Kidney (tissue), 13 donors: ENCODE measurements at regions not wholly inside any gene's neighbourhood (a gene's known extent, or its start where the extent isn't known, plus 50 kb on each side); places are given as distances from the start of the nearest gene placed in this dataset.

Source experiments
- DNase-seq, 5 donors: peaks; one replicate each; pipeline ENCODE4 v3.0.0-alpha.2; 2013 to 2020
- FAIRE-seq: peaks from 2 replicates; lab custom pipeline; 2012; peaks lifted over from hg19 to GRCh38; lab: Jason Lieb, UNC
- H3K27ac ChIP-seq, 2 donors: one replicate each; pipeline ENCODE4 v1.7.0; 2013; ENCODE audit warnings: low read depth in 2 of 2, low read length in 2 of 2, inconsistent platforms in 1 of 2
- H3K27me3 ChIP-seq: one replicate; pipeline ENCODE4 v1.7.1; 2013; ENCODE audit warnings: low read length, inconsistent platforms; ENCODE audit not compliant: control insufficient read depth, insufficient read depth
- H3K36me3 ChIP-seq, 3 donors: one replicate each; pipeline versions ENCODE4 v1.7.0 to v1.7.1; 2013; ENCODE audit warnings: low read length in 3 of 3, control low read depth in 1 of 3, inconsistent platforms in 1 of 3; ENCODE audit not compliant: insufficient read depth in 3 of 3, control insufficient read depth in 2 of 3
- H3K4me1 ChIP-seq, 3 donors: one replicate each; pipeline versions ENCODE4 v1.7.0 to v1.7.1; 2013; ENCODE audit warnings: low read length in 3 of 3, inconsistent platforms in 1 of 3, low read depth in 1 of 3; ENCODE audit not compliant: control insufficient read depth in 2 of 3, insufficient read depth in 2 of 3
- H3K4me3 ChIP-seq, 3 donors: one replicate each; pipeline versions ENCODE4 v1.7.0 to v1.8.1; 2013; ENCODE audit warnings: low read length in 3 of 3, control low read depth in 1 of 3, inconsistent platforms in 1 of 3
- H3K9ac ChIP-seq, 3 donors: one replicate each; pipeline versions ENCODE4 v1.7.0 to v1.7.1; 2013; ENCODE audit warnings: low read length in 3 of 3, control low read depth in 1 of 3, inconsistent platforms in 1 of 3
- H3K9me3 ChIP-seq, 3 donors: one replicate each; pipeline versions ENCODE4 v1.7.0 to v1.7.1; 2013; ENCODE audit warnings: low read length in 3 of 3, control low read depth in 1 of 3, inconsistent platforms in 1 of 3; ENCODE audit not compliant: control insufficient read depth in 2 of 3, insufficient read depth in 1 of 3
- CTCF ChIP-seq: IDR thresholded peaks from 3 replicates; pipeline ENCODE4 v1.5.1; 2012; ENCODE audit warnings: mild to moderate bottlenecking, moderate library complexity, borderline replicate concordance; ENCODE audit not compliant: insufficient read depth; ENCODE audit errors: extremely low read depth
- intact Hi-C: fragments of 100-400 bp; cut with DNase I; formaldehyde crosslinking; loops from one replicate; pipeline ENCODE4 v1.11.1; 2022
- donor health status: control.
- donor health status: control.
- donor health status: control.
- donor health status: control.
- donor health status: control.
- donor health status: DM: yes; HTN: yes; CAD: no.
- donor health status: Normal renal cell carcinoma (clear cell type).

DNA sequence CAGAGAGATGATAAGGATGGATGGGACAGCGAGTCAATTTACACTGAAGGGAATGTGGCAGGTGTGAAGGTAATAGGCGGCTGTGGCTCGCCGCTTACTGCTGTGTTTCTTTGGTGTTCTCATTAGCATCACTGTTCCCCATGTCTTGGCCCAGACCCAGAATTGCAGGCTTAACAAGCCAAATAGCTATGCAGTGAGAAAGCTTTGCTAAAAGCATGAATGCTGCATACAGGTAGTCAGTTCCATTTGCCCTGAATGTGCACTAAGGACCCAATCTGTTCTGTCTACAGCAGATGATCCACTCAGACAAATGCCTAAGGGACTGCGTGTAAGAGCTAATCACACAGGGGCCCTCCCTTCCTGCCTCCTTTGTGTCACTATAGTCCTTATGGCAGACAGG lies 262.6 kb downstream of the DCDC2C start:
- no peak for FAIRE-seq

DNA sequence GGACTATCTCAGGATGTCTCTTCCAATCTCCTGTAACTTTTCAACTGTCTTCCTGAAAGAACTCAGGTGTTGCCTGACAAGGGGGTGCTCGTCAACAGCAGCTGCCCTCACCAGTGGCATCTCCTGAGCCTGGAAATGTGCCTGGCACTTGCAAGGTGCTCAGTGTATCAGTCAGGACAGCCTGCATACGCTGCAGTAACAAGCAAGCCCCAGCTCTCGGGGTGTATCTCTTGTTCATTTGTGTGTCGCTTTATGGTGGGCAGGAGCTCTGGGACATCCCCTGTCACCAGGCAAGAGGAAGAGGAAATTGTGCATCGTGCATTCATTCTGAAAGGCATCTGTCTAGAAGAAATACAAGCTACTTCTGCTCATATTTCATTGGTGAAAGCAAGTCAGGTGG lies 263.1 kb downstream of the DCDC2C start:
- Histone ChIP-seq H3K9me3 (peaks cover 0 to under 1% (median 0%) of the 10 kb centered on the region in 3 donors), H3K27me3 (no peaks in the 10 kb centered on the region), H3K4me1 (no peaks in the 10 kb centered on the region), H3K27ac (no peak overlapping the region), H3K36me3 (no peaks in the 10 kb centered on the region), H3K4me3 (no peak overlapping the region), H3K9ac (no peak overlapping the region)
- FAIRE-seq (no peak), DNase-seq (no peak)
- intact Hi-C loops: no loop called here
- TF ChIP-seq CTCF: no peak

More for the DNA sequence above, 262.6 kb downstream of the DCDC2C start:
- intact Hi-C loops: no loop called here
- no peak overlapping the region for H3K9ac ChIP-seq
- H3K9me3 ChIP-seq: no peaks in the 10 kb centered on the region
- no peaks in the 10 kb centered on the region for H3K36me3 ChIP-seq
- no peak overlapping the region for H3K4me3 ChIP-seq
- H3K27me3 ChIP-seq: no peaks in the 10 kb centered on the region
- H3K27ac ChIP-seq: no peak overlapping the region
- no peak for TF ChIP-seq CTCF
- DNase-seq: no peak
- H3K4me1 ChIP-seq: no peaks in the 10 kb centered on the region

DNA sequence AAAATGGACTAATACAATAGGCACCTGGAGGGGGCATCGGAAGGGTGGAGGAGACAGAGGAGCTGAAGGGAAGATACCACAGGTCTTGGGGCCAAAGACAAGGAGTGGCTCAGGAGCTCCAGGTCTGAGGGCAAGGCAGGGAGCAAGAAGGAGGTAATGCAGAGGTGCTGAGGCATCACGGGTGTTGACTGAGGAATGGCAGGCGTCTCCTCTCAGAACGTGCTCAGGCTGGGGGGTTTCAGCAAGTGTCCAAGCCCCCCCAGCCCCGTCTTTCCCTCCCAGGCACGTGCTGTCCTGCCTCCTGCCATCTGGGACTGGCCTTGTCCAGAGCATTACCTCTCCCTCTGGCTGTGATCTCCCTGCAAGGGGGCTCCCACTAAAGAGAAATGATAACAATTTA lies 265.4 kb downstream of the DCDC2C start:
- H3K27me3 ChIP-seq: no peaks in the 10 kb centered on the region
- intact Hi-C loops: no loop called here
- DNase-seq (no peak), FAIRE-seq (no peak)
- H3K4me3 ChIP-seq: no peak overlapping the region
- no peaks in the 10 kb centered on the region for H3K4me1 ChIP-seq
- H3K36me3 ChIP-seq: no peaks in the 10 kb centered on the region
- H3K9me3 ChIP-seq: peaks cover 0 to 5% (median 0%) of the 10 kb centered on the region in 3 donors
- H3K9ac ChIP-seq: no peak overlapping the region
- no peak overlapping the region for H3K27ac ChIP-seq
- TF ChIP-seq CTCF: no peak
